ENCODE measurements at regions not wholly inside any gene's neighbourhood (a gene's known extent, or its start where the extent isn't known, plus 50 kb on each side); places are given as distances from the start of the nearest gene placed in this dataset.

DNA sequence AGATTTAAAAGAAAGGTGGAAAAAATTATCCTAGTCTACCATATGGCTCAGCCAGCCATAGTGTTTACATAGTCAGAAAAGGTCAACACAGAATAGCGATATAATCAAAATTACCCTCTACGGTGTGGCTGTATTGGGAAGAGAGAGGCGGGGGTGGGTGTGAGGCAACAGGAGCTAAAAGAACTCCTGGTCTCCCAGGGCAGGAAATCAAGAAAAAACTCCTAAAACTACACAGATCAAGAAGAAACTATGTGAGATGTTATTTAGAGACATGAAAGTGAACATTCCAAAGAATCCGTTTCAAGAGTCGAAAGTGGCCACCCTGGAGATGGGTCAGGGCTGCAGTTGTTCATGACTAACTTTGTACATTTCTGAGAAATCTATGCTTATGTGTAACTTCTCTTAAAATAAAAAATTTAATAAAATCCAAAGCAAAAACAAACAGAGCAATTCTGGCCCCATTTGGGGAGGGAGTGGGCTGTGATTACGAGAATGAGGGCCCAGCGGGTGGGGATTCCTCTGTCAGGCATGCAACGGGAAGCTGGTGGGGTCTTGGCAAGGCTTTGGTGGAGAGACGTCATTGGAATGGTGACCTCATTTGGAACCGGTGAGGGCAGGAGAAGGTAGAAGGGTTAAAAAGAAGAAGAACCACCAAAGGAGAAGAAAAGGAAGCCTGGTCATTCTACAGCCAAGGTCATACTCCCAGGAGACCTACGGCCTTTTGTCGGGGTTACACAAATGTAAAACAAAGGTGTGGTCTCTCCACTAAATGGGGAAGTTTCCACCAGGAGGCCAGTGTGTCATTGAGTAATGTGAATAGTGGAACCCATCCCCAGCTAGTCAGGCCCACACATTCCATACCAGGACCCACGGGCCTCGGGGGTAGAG, 71.2 kb upstream of the DUSP5 start (continued):
- TF ChIP-seq ESRRA (IDR thresholded peaks at IDR 0.05; ENCODE audit: low read length) (no peak), EZH2 (IDR thresholded peaks at IDR 0.05; ENCODE audit: borderline replicate concordance, control insufficient read depth, low read depth, low read length) (no peak), ASH2L (IDR thresholded peaks at IDR 0.05; ENCODE audit: borderline replicate concordance, low read depth) (no peak), IKZF2 (IDR thresholded peaks at IDR 0.05) (peak; percentile 24 to 51; a peak in 1 of 4 replicates), ZNF207 (IDR thresholded peaks at IDR 0.05; ENCODE audit: borderline replicate concordance) (no peak), EP300 (IDR thresholded peaks at IDR 0.05; ENCODE audit: borderline replicate concordance in 1 of 2, control insufficient read depth in 1 of 2, low read depth in 2 of 2, low read length in 2 of 2) (peak in 1 of 2 experiments; percentile 33; a peak in 1 of 4 replicates), SPI1 (IDR thresholded peaks at IDR 0.05; ENCODE audit: borderline replicate concordance, insufficient read depth, low read depth, low read length) (no peak), PAX5 (IDR thresholded peaks at IDR 0.05; ENCODE audit: borderline replicate concordance, low read depth, low read length) (0 out of 2 replicates have a peak, but pooled peaks have one; percentile 32), ZBED1 (IDR thresholded peaks at IDR 0.05; ENCODE audit: borderline replicate concordance) (0 out of 2 replicates have a peak, but pooled peaks have one; percentile 28), GATAD2B (conservative IDR thresholded peaks at IDR 0.05; ENCODE audit: low read depth) (0 out of 2 replicates have a peak, but pooled peaks have one; percentile 1), SMARCA5 (IDR thresholded peaks at IDR 0.05) (no peak), RUNX3 (IDR thresholded peaks at IDR 0.05; ENCODE audit: low read length) (peak; percentile 61), POLR2A (IDR thresholded peaks at IDR 0.05; ENCODE audit: low read depth, low read length) (no peak), TCF7 (IDR thresholded peaks at IDR 0.05; ENCODE audit: borderline replicate concordance) (no peak), ETV6 (conservative IDR thresholded peaks at IDR 0.05 in 1 of 2, IDR thresholded peaks at IDR 0.05 in 1 of 2; ENCODE audit: borderline replicate concordance in 1 of 2, low read depth in 1 of 2) (no peak), MEF2B (IDR thresholded peaks at IDR 0.05; ENCODE audit: partially characterized antibody, poor library complexity, severe bottlenecking) (peak; percentile 77), EED (IDR thresholded peaks at IDR 0.05; ENCODE audit: low read depth) (peak; percentile 56), IRF4 (IDR thresholded peaks at IDR 0.05; ENCODE audit: low read depth, low read length) (no peak), PML (IDR thresholded peaks at IDR 0.05; ENCODE audit: low read length) (no peak), LARP7 (IDR thresholded peaks at IDR 0.05) (no peak), IKZF1 (conservative IDR thresholded peaks at IDR 0.05) (peak; percentile 49), KAT2A (conservative IDR thresholded peaks at IDR 0.05; ENCODE audit: control insufficient read depth, low read depth, low read length) (no peak)
- TF ChIP-seq, protein P1, sequence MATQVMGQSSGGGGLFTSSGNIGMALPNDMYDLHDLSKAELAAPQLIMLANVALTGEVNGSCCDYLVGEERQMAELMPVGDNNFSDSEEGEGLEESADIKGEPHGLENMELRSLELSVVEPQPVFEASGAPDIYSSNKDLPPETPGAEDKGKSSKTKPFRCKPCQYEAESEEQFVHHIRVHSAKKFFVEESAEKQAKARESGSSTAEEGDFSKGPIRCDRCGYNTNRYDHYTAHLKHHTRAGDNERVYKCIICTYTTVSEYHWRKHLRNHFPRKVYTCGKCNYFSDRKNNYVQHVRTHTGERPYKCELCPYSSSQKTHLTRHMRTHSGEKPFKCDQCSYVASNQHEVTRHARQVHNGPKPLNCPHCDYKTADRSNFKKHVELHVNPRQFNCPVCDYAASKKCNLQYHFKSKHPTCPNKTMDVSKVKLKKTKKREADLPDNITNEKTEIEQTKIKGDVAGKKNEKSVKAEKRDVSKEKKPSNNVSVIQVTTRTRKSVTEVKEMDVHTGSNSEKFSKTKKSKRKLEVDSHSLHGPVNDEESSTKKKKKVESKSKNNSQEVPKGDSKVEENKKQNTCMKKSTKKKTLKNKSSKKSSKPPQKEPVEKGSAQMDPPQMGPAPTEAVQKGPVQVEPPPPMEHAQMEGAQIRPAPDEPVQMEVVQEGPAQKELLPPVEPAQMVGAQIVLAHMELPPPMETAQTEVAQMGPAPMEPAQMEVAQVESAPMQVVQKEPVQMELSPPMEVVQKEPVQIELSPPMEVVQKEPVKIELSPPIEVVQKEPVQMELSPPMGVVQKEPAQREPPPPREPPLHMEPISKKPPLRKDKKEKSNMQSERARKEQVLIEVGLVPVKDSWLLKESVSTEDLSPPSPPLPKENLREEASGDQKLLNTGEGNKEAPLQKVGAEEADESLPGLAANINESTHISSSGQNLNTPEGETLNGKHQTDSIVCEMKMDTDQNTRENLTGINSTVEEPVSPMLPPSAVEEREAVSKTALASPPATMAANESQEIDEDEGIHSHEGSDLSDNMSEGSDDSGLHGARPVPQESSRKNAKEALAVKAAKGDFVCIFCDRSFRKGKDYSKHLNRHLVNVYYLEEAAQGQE (IDR thresholded peaks at IDR 0.05; ENCODE audit: low read depth, low read length) = no peak
- TF ChIP-seq, protein P2, sequence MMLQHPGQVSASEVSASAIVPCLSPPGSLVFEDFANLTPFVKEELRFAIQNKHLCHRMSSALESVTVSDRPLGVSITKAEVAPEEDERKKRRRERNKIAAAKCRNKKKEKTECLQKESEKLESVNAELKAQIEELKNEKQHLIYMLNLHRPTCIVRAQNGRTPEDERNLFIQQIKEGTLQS (IDR thresholded peaks at IDR 0.05; ENCODE audit: borderline replicate concordance, extremely low read depth, low read depth, low read length) = no peak
- TF ChIP-seq, protein P3, sequence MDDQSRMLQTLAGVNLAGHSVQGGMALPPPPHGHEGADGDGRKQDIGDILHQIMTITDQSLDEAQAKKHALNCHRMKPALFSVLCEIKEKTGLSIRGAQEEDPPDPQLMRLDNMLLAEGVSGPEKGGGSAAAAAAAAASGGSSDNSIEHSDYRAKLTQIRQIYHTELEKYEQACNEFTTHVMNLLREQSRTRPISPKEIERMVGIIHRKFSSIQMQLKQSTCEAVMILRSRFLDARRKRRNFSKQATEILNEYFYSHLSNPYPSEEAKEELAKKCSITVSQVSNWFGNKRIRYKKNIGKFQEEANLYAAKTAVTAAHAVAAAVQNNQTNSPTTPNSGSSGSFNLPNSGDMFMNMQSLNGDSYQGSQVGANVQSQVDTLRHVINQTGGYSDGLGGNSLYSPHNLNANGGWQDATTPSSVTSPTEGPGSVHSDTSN (IDR thresholded peaks at IDR 0.05; ENCODE audit: insufficient replicate concordance, low read depth, low read length) = peak; percentile 11
